Peyer's patch (tissue), 4 donors: ENCODE measurements at regions not wholly inside any gene's neighbourhood (a gene's known extent, or its start where the extent isn't known, plus 50 kb on each side); places are given as distances from the start of the nearest gene placed in this dataset.

Experiments used
- POLR2A ChIP-seq, 2 donors: fragments of 450-650 bp; IDR thresholded peaks; one replicate each; pipeline ENCODE4 v1.5.1; 2017; ENCODE audit warnings: antibody characterized with exemption in 2 of 2, mild to moderate bottlenecking in 2 of 2, moderate library complexity in 2 of 2
- TF ChIP-seq, protein P1 (sequence below), 6 experiments: fragments of 450-650 bp in 4 of 6; fragments of 200-600 bp in 2 of 6; sonication (generic) in 1 of 6; IDR thresholded peaks; one replicate each; pipeline ENCODE4 v1.5.1; 2017 to 2019; ENCODE audit warnings: antibody characterized with exemption in 6 of 6, mild to moderate bottlenecking in 3 of 6, moderate library complexity in 1 of 6

DNA sequence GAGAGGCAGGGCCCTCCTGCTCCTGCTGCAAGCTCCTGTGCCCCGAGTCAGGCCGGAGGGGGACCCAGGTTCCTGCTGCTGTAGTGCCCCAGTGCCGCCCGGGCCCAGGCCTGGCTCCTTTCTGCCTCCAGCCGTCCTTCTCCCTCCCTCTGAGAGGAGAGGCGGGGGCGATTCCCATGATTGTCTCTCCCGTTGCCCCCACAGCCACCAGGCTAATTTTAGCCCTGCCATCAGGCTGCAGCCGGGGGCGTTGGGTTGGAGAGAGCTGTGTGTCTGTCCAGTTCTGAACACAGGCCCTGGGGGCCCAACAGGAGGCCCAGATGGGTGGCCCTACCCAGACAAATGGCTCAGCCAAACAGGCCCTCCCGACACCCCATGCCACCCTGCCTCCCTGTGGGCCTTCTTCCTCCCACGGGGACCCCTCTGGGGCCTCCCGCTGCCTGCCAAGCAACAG, 214.8 kb downstream of the TBC1D2B start:
- TF ChIP-seq, protein P1, sequence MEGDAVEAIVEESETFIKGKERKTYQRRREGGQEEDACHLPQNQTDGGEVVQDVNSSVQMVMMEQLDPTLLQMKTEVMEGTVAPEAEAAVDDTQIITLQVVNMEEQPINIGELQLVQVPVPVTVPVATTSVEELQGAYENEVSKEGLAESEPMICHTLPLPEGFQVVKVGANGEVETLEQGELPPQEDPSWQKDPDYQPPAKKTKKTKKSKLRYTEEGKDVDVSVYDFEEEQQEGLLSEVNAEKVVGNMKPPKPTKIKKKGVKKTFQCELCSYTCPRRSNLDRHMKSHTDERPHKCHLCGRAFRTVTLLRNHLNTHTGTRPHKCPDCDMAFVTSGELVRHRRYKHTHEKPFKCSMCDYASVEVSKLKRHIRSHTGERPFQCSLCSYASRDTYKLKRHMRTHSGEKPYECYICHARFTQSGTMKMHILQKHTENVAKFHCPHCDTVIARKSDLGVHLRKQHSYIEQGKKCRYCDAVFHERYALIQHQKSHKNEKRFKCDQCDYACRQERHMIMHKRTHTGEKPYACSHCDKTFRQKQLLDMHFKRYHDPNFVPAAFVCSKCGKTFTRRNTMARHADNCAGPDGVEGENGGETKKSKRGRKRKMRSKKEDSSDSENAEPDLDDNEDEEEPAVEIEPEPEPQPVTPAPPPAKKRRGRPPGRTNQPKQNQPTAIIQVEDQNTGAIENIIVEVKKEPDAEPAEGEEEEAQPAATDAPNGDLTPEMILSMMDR (IDR thresholded peaks at IDR 0.05): no peak
- TF ChIP-seq POLR2A (IDR thresholded peaks at IDR 0.05): no peak
